HG02870 (cell line): ENCODE measurements at regions not wholly inside any gene's neighbourhood (a gene's known extent, or its start where the extent isn't known, plus 50 kb on each side); places are given as distances from the start of the nearest gene placed in this dataset.
"Not testable (repeated sequence)": the region's sequence is repeated elsewhere in the genome, so short reads cannot be mapped to it uniquely, and the experiment has no call there.

Experiments
- ATAC-seq: cut with Tn5 transposase; IDR thresholded peaks from one replicate; pipeline ENCODE4 v1.9.1; 2021; ENCODE audit warnings: mild to moderate bottlenecking, moderate library complexity; ENCODE audit not compliant: unreplicated experiment

- ATAC-seq = no peak
Measured at GRCh38 chr5:21085791-21086190, 1097.8 kb upstream of the CDH18 start.

- no peak for ATAC-seq
Measured at GRCh38 chr5:21071986-21072385, 1084.0 kb upstream of the CDH18 start.

GRCh38 chr5:21071421-21071820 is 1083.4 kb upstream of the CDH18 start:
- no peak for ATAC-seq

GRCh38 chr5:21070858-21071257 is 1082.9 kb upstream of the CDH18 start:
- ATAC-seq = no peak

- no peak for ATAC-seq
Measured at GRCh38 chr5:21067724-21068123, 1079.7 kb upstream of the CDH18 start.

- no peak for ATAC-seq
Measured at GRCh38 chr5:21063146-21063545, 1075.1 kb upstream of the CDH18 start.

- peak; percentile 51 for ATAC-seq
Measured at GRCh38 chr5:21058289-21058688, 1070.3 kb upstream of the CDH18 start.

- ATAC-seq = no peak
Measured at GRCh38 chr5:21051945-21052344, 1063.9 kb upstream of the CDH18 start.

- ATAC-seq = no peak
Measured at GRCh38 chr5:21049901-21050300, 1061.9 kb upstream of the CDH18 start.

GRCh38 chr5:21030981-21031380 is 1043.0 kb upstream of the CDH18 start:
- no peak for ATAC-seq

- no peak for ATAC-seq
Measured at GRCh38 chr5:21024966-21025365, 1037.0 kb upstream of the CDH18 start.

- ATAC-seq = no peak
Measured at GRCh38 chr5:21013237-21013636, 1025.2 kb upstream of the CDH18 start.

- ATAC-seq = no peak
Measured at GRCh38 chr5:21007781-21008180, 1019.8 kb upstream of the CDH18 start.

GRCh38 chr5:20988933-20989332 is 1000.9 kb upstream of the CDH18 start:
- not testable (repeated sequence) for ATAC-seq

GRCh38 chr5:20985754-20986153 is 997.8 kb upstream of the CDH18 start:
- no peak for ATAC-seq

- ATAC-seq = no peak
Measured at GRCh38 chr5:20974426-20974825, 986.4 kb upstream of the CDH18 start.

GRCh38 chr5:20972419-20972925 is 984.5 kb upstream of the CDH18 start:
- ATAC-seq = peak; percentile 59

GRCh38 chr5:20959347-20959746 is 971.3 kb upstream of the CDH18 start:
- no peak for ATAC-seq

- no peak for ATAC-seq
Measured at GRCh38 chr5:20958641-20959040, 970.6 kb upstream of the CDH18 start.

GRCh38 chr5:20956134-20956533 is 968.1 kb upstream of the CDH18 start:
- ATAC-seq = no peak

GRCh38 chr5:20949636-20950035 is 961.6 kb upstream of the CDH18 start:
- no peak for ATAC-seq

GRCh38 chr5:20943183-20943971 is 955.4 kb upstream of the CDH18 start:
- not testable (repeated sequence) for ATAC-seq

GRCh38 chr5:20942603-20943002 is 954.6 kb upstream of the CDH18 start:
- not testable (repeated sequence) for ATAC-seq
